Spinal cord (tissue), 9 donors: ENCODE measurements at regions not wholly inside any gene's neighbourhood (a gene's known extent, or its start where the extent isn't known, plus 50 kb on each side); places are given as distances from the start of the nearest gene placed in this dataset.

Experiments
- DNase-seq, 6 donors: peaks; one replicate each; pipeline versions ENCODE4 v3.0.0 to v3.0.0-alpha.2; 2013 to 2015; ENCODE audit warnings: low spot score in 6 of 6, low read depth in 4 of 6
- H3K27ac ChIP-seq: one replicate; pipeline ENCODE4 v1.5.1; 2013; ENCODE audit warnings: low read depth, low read length, control low read depth
- H3K27me3 ChIP-seq: one replicate; pipeline ENCODE4 v1.6.1; 2013; ENCODE audit warnings: low read length; ENCODE audit not compliant: control insufficient read depth, insufficient read depth
- H3K36me3 ChIP-seq: one replicate; pipeline ENCODE4 v1.6.1; 2013; ENCODE audit warnings: low read length; ENCODE audit not compliant: control insufficient read depth, insufficient read depth
- H3K4me1 ChIP-seq: one replicate; pipeline ENCODE4 v1.6.1; 2013; ENCODE audit warnings: low read length; ENCODE audit not compliant: control insufficient read depth, insufficient read depth
- H3K4me3 ChIP-seq: one replicate; pipeline ENCODE4 v1.5.1; 2013; ENCODE audit warnings: low read depth, low read length, control low read depth
- H3K9me3 ChIP-seq: one replicate; pipeline ENCODE4 v1.6.1; 2013; ENCODE audit warnings: low read length; ENCODE audit not compliant: control insufficient read depth, insufficient read depth
- WGBS: methylation state at CpG from one replicate; pipeline ENCODE4 v1.1.5; 2013; ENCODE audit warnings: missing lambda C conversion rate; ENCODE audit not compliant: insufficient coverage; 5-methylcytosine and 5-hydroxymethylcytosine counted together
- donor health status: healthy.

DNA sequence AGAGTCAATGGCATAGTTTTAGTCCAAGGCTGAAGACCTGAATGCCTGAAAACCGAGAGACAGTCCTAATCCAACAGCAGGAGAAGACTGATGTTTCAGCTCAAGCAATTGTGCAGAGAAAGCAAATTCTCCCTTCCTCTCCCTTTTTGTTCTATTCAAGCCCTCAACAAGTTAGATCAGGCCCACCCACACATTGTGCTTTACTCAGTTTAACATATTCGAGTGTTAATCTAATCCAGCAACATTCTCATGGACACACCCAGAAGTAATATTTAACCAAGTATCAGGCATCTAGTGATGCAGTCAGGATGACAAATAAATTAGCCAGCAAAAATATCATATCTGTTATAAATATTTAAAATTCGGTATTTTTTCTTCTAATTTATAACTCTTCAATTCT is 261.1 kb downstream of the HDGFL1 start:
- no peaks in the 10 kb centered on the region for H3K9me3 ChIP-seq
- DNase-seq, result no peak
- no CpG with 5 or more reads among the region's 3 CpGs for WGBS
- no peaks in the 10 kb centered on the region for H3K36me3 ChIP-seq
- no peak overlapping the region for H3K27ac ChIP-seq
- H3K4me1 ChIP-seq, result peaks cover 5% of the 10 kb centered on the region
- H3K27me3 ChIP-seq, result no peaks in the 10 kb centered on the region
- H3K4me3 ChIP-seq, result no peak overlapping the region

DNA sequence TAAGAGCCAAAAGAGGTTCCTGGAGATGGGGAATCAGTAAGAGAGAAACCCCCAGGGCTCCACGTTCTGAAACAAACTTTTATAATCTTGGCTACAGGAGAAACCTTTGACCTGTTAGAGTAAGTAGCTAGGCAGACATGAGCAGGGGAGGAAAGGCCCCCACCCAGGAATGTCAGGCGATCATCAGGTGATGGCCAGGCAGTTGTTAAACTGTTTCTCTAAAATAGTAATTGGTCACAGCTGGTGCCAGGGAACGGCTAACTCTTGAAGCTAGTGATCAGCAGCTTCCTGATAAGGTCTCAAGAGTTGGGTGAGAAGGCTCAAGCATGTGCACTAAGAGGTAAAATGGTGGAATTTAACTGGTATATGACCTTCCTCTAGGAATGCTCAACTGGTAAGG is 263.8 kb downstream of the HDGFL1 start:
- H3K9me3 ChIP-seq, result no peaks in the 10 kb centered on the region

DNA sequence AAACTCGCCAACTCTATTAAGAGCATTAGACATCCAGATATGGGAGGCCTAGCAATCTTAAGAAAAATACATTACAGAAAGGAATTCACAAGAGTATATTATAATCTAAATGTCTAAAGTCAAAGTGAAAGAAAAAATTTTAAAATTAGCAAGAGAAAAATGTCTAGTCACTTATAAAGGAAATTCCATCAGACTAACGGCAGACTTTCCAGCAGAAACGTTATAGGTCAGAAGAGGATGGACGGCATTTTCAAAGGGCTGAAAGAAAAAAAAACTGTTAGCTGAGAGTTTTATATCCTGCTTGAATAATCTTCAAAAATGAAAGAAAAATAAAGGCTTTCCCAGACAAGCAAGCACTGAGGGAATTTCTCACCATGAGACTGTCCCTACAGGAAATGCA is 269.0 kb downstream of the HDGFL1 start:
- Histone ChIP-seq H3K36me3 (no peaks in the 10 kb centered on the region), H3K27ac (no peak overlapping the region), H3K4me3 (no peak overlapping the region), H3K4me1 (no peaks in the 10 kb centered on the region), H3K27me3 (no peaks in the 10 kb centered on the region), H3K9me3 (peaks cover 5% of the 10 kb centered on the region)
- no peak for DNase-seq
- WGBS, result no CpG with 5 or more reads among the region's 4 CpGs

More for the DNA sequence above, 263.8 kb downstream of the HDGFL1 start:
- Histone ChIP-seq H3K36me3 (no peaks in the 10 kb centered on the region), H3K4me1 (peaks cover 4% of the 10 kb centered on the region), H3K27me3 (no peaks in the 10 kb centered on the region), H3K27ac (no peak overlapping the region), H3K4me3 (no peak overlapping the region)
- no peak for DNase-seq
- WGBS, result 73% methylated on average over 2 of the region's 3 CpGs

DNA sequence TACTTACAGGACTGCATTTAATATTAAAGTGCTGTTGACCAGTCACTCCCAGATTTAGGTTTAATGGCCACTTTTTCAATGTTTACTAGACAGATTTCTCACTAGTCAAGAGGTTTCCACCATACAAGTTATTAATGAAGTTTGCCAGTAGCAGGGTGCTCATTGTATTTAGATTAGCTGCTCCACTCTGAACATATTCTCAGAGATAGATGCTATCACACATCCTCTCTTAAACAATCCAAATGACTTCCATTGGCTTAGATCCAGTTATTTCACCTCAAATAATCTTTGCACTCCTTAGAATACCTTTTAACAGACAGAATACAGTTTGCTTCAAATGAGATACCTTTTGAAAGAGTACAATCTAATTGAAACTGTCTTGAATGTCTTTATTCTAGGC is 276.1 kb downstream of the HDGFL1 start:
- no peaks in the 10 kb centered on the region for H3K9me3 ChIP-seq
- no peaks in the 10 kb centered on the region for H3K4me1 ChIP-seq
- H3K4me3 ChIP-seq, result no peak overlapping the region
- DNase-seq, result no peak
- H3K27ac ChIP-seq, result no peak overlapping the region
- no peaks in the 10 kb centered on the region for H3K27me3 ChIP-seq
- no peaks in the 10 kb centered on the region for H3K36me3 ChIP-seq

DNA sequence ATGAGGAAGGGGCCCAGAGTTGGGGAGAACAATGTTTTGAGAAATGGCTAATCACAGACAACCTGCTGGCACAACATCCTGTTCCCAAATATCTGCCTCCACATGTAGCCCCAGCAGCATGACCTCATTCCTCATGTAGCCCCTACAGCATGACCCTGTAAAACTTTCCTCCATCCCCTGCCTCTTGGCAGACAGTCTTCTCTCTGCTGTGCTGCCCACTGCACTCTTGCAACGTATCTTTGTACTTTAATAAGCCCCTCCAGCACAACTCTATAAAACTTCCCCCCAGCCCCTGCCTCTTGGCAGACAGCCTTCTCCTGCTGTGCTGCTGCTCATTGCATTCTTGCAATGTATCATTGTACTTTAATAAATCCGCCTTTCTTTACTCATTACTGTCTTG is 278.8 kb downstream of the HDGFL1 start:
- no peaks in the 10 kb centered on the region for H3K36me3 ChIP-seq
- WGBS, result 17% methylated on average over 1 of the region's 2 CpGs
- no peak overlapping the region for H3K27ac ChIP-seq
- no peaks in the 10 kb centered on the region for H3K27me3 ChIP-seq
- no peak overlapping the region for H3K4me3 ChIP-seq
- no peaks in the 10 kb centered on the region for H3K4me1 ChIP-seq
- DNase-seq, result no peak
- no peaks in the 10 kb centered on the region for H3K9me3 ChIP-seq

DNA sequence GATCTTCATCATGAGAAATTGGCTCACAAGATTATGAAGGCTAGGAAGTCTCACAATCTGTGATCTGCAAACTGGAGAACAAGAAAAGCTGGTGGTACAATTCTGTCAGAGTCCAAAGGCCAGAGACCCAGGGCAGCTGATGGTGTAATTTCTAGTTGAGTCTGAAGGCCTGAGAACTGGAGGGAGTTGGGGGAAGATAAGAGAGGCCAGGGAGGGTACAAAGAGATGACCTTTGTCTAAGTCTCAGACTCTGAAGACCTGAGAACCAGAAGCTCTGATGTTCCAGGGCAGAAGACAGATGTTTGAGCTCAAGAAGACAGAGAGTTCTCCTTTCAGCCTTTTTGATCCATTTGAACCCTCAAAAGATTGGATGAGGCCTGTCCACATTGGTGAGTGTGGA is 280.6 kb downstream of the HDGFL1 start:
- DNase-seq, result no peak
- Histone ChIP-seq H3K4me1 (no peaks in the 10 kb centered on the region), H3K36me3 (no peaks in the 10 kb centered on the region), H3K27ac (no peak overlapping the region), H3K9me3 (no peaks in the 10 kb centered on the region), H3K27me3 (no peaks in the 10 kb centered on the region), H3K4me3 (no peak overlapping the region)

DNA sequence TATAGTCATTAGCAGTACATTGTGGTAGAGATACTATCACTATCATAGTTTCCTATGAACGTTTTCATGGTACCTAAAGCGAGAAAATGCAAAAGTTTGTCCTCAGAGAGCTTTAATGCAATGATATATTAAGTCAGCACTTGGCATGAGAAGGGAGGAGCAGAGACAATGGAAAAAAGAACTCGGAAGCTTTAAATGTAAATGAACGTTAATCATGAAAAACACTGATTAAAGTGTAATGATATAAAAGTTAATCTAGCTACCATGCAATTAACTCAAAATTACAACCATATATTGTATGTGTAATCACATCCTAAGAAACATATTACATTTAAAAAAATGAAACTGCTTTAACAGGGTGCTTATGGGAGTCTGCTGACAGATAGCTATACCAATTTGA is 282.7 kb downstream of the HDGFL1 start:
- DNase-seq, result peak in 1 of 6 donors; percentile 67
- WGBS, result no CpG with 5 or more reads among the region's 4 CpGs

DNA sequence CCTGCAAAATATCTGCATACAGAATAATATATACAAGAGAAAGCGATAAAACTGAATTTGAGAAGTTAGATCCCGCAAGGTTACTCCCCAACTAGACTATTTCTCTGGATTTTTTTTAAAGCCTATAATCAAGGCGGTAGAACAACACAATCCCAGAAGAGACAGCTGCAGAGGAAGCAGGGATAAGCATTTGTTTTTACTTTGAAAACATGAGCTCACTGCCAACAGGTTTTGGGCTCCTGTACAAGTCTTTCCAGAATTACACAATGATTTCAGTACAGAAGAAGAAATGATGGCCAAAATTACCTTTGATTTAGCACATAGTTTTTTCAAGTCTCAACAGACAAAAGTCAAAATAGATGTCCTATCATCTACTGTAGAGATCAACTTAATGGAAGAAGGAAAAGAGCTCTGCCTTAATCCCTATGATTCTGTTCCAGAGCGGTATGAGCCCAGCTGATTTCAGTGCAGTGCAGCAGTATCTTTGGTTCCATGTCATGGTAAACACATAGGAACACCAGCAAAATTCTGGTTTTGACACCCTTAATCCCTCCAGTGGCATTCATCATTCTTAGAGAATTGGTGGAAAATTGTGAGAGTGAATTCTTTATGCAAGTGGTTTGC is 304.3 kb downstream of the HDGFL1 start:
- Histone ChIP-seq H3K36me3 (no peaks in the 10 kb centered on the region), H3K4me1 (peaks cover 4% of the 10 kb centered on the region), H3K27ac (no peak overlapping the region), H3K4me3 (no peak overlapping the region), H3K27me3 (no peaks in the 10 kb centered on the region), H3K9me3 (no peaks in the 10 kb centered on the region)
- DNase-seq, result peak in 1 of 6 donors; percentile 43
- WGBS, result no CpG with 5 or more reads among the region's 4 CpGs

More for the DNA sequence above, 282.7 kb downstream of the HDGFL1 start:
- Histone ChIP-seq H3K4me3 (no peak overlapping the region), H3K27ac (no peak overlapping the region), H3K27me3 (no peaks in the 10 kb centered on the region), H3K36me3 (no peaks in the 10 kb centered on the region), H3K4me1 (no peaks in the 10 kb centered on the region), H3K9me3 (no peaks in the 10 kb centered on the region)

DNA sequence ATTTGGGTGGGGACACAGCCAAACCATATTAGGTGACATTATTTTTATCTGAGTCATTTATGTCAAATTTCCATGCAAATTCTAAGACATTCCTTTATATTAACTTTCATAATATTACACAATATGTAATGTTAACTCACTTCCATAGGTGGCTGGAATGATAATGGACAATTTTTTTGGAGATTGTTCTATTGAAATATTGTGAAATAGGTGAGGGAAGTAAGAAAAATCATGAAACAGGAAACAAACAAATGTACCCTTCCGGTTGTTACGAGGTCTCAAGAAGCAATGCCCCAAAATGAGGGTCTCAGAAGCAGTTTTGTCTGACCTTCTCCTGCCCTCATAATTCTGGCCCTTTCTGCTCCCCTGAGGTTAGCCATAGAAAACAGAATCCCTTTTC is 306.5 kb downstream of the HDGFL1 start:
- no peak for DNase-seq
- H3K27me3 ChIP-seq, result no peaks in the 10 kb centered on the region
- no peak overlapping the region for H3K4me3 ChIP-seq
- H3K27ac ChIP-seq, result no peak overlapping the region
- WGBS, result 80% methylated on average over 2 of the region's 2 CpGs
- H3K4me1 ChIP-seq, result peaks cover 4% of the 10 kb centered on the region
- no peaks in the 10 kb centered on the region for H3K9me3 ChIP-seq
- H3K36me3 ChIP-seq, result no peaks in the 10 kb centered on the region

DNA sequence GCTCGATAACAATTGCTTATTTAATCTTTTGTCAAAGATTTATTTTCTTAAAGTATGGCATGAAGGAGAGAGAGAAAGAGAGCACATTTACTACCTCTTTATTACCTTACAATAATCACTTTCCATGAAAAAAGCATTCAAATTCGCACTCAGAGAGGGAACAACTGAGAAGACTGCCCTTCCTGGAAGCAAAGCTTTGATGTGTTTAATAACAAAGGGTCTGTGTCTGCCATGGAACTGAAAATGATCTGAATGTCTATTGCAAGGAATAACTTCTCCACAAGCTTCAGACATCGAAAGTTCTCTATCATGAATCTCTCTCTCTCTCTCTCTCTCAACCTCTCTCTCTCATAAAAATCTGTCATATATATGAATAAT is 308.9 kb downstream of the HDGFL1 start:
- no peak overlapping the region for H3K27ac ChIP-seq
- no peaks in the 10 kb centered on the region for H3K36me3 ChIP-seq

More for the DNA sequence above, 308.9 kb downstream of the HDGFL1 start:
- Histone ChIP-seq H3K27me3 (no peaks in the 10 kb centered on the region), H3K4me1 (peaks cover 4% of the 10 kb centered on the region), H3K9me3 (no peaks in the 10 kb centered on the region), H3K4me3 (no peak overlapping the region)
- no peak for DNase-seq
- no CpG with 5 or more reads among the region's 3 CpGs for WGBS
